NCI-H1436 (cell line): ENCODE measurements at regions not wholly inside any gene's neighbourhood (a gene's known extent, or its start where the extent isn't known, plus 50 kb on each side); places are given as distances from the start of the nearest gene placed in this dataset.

Source experiments
- DNase-seq: peaks from one replicate; lab custom pipeline; 2025; lab: John Stamatoyannopoulos, UW

- DNase-seq, result no peak
Observed at GRCh38 chr6:81859884-81860283, 107.4 kb upstream of the TENT5A start.

- DNase-seq, result no peak
Observed at GRCh38 chr6:81857812-81858211, 105.3 kb upstream of the TENT5A start.

- DNase-seq, result no peak
Observed at GRCh38 chr6:81856872-81857271, 104.4 kb upstream of the TENT5A start.

DNA sequence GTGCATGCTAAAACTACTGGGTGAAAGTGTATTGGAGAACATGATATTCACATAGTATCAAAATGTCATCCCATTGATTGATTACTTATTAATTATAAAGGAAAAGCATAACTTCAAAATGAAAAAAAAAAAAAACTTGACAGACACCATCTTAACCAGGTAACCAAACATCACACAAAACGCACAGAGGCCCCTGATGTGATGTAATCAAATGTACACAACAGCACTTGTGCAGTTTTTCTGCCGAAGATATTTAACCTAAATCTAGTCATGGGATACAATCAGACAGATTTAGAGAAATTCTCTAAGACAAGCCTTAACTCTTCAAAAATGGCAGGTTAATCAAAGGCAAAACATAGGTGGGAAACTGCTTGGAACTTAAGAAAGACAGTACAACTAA, 102.0 kb upstream of the TENT5A start:
- DNase-seq, result no peak

GRCh38 chr6:81853975-81854374, 101.5 kb upstream of the TENT5A start:
- DNase-seq, result no peak

DNA sequence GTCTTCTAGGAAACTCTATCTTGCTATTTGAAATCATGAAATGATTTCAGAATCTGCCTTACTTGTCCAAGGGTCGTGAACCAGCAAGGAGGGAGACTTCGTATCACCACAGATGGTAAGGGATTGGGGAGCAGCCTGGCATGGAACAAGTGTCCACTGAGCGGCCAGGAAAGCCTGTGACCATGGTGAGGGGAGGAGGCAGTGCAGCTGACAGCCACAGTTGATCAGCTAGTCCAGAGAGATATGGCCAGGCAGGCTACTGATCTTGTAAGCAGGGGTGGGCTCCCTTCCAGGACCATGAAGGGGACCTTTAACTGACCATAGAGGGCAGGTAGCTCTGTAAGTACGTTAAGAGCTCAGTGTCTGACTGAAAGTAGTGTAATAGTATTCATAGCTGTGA, 96.8 kb upstream of the TENT5A start:
- DNase-seq, result no peak

DNA sequence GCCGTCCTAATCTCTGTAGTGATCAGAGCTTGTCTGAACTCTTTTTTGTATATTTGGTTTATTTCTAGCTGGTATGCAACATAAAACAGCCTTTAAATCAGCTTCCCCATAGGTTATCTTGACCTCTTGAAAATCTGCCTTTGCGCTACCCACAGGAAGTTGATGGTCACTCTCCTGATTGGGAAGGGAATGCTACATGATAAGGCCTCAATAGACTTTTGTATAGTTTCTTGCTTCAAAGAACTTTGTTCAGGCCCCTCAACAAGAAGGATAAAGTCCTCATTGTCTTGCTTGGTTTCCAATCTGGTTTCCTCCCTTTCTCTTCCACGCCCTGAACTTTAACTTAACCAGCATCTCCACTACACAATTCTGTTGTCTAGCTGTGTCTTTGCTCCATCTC, 95.4 kb upstream of the TENT5A start:
- DNase-seq, result no peak

DNA sequence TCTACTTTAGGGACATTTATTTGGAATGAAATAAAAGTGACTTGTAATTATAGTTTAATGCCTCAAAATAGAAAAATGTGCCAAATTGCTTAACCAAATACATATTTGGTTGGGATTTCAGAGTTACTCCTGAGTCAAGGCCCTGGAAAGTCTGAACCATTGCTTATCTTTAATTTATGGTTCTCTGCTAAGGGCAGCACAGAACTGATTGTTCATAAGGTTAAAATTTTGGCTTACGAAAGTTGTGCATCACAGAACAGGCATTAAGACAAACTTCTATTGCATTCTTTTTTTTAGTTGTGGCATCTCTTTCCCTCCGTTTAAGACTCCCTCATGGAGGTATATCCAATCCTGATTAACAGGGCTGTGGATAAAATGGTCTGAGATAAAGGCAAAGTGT, 92.2 kb upstream of the TENT5A start:
- DNase-seq, result no peak

GRCh38 chr6:81843302-81843701, 90.8 kb upstream of the TENT5A start:
- DNase-seq, result no peak

DNA sequence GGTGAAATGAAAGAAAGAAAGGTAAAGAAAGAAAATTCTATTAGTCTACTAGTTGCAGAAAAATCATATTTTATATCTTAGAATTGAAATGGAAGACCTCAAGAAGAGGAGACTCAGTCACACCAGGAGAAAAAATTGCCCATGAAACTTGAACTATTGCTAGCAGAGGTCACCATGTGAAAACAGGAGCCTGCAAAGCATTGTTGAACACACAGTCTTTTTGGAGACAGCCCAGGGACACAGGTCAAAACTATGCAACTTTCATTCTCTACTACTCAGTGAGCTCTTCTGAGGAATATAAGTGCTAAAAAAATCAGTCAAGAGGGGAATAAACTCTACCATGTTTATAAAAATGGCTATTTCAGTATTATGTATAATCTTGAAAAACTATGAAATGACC, 89.8 kb upstream of the TENT5A start:
- no peak for DNase-seq

GRCh38 chr6:81838724-81839426, 86.4 kb upstream of the TENT5A start:
- no peak for DNase-seq

- no peak for DNase-seq
Observed at GRCh38 chr6:81838031-81838430, 85.5 kb upstream of the TENT5A start.

- no peak for DNase-seq
Observed at GRCh38 chr6:81834141-81834681, 81.7 kb upstream of the TENT5A start.

DNA sequence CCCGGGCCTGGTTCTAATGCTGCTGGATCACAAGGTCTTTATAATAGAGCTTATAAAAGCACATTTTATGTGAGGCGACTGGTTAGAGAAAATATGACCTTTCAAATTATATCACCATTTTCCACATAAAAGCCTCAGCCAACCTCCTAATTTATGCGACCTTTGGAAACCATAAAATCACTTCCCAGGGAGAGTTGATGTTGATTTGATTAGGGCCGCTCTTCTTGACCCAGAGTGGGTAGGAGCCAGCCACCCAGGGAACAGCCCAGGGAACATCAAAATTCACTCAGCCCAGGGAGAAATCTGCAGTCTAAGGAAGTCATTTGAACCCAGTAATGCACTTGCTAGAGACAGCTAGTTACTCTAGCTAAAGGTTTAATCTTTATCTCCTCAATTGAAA, 79.8 kb upstream of the TENT5A start:
- DNase-seq, result no peak

- no peak for DNase-seq
Observed at GRCh38 chr6:81831274-81831673, 78.8 kb upstream of the TENT5A start.

- no peak for DNase-seq
Observed at GRCh38 chr6:81826784-81827183, 74.3 kb upstream of the TENT5A start.

DNA sequence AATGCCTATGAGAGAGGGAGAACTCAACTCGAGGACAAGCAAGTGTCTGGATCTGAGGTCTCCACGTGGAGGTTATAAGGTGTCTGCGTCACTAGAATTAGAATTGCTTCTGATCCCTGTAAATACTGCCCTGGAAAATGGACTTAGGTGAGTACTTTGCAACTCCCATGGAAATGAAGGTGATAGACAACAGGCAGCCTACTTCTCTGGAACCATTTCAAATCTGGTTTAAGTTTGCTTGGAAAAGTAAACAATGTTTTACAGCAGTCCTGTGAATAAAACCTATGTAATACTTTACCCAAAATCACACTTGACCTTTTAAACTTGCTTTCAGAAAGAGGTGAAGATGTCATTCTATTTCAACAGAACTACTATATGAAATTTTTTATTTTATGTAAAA, 70.1 kb upstream of the TENT5A start:
- no peak for DNase-seq

DNA sequence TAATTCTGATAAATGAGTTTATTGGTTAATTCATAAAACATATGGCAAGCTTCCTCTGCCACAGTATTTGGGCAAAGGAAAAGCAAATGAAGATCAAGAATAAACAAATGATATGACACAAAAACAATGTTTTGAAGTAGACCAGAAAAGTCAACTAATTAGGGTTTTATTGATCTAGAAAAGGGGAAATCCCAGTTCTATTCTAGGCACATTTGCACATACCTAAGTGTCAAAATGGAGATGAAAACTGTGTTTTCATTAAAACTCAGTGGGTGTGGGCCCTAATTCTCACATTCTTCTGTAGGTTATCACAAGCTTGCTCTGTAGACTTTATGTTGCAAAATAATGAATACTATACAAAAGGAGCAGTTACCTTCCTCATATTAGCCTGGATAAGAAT, 69.0 kb upstream of the TENT5A start:
- no peak for DNase-seq

DNA sequence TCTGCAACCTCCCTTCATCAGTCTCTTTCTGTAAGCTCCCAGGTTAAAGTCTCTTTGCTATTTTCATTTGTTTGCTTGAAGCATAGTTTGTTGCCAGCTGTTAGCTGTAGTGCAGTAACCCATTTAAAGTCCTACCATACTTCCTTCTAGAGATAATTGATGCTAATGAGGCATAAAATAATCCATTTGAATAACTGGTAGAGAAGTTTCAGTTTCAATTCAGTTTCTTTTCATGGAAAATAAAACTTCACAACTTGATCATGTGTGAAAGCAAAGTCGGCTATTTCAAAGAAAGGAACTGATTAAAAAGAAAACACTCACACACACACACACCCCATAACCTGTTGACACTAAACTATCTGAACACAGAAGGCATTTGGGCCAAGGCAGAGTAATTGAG, 68.5 kb upstream of the TENT5A start:
- no peak for DNase-seq

DNA sequence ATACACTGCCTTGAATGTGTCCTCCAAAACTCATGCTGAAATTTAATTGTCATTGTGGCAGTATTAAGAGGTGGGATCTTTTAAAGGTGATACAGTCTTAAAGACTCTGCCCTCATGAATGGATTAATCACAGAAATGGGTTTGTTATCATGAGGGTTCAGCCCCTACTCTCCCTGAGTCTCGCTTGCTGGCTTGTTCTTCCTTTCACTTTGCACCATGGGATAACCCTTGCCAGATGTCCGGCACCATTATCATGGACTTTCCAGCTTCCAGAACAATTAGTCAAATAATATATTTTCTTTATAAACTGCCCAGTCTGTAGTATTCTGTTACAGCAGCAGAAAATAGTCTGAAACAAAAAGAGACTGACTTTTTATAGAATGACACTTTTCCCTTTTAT, 67.9 kb upstream of the TENT5A start:
- no peak for DNase-seq

- DNase-seq, result no peak
Observed at GRCh38 chr6:81819767-81820166, 67.3 kb upstream of the TENT5A start.

GRCh38 chr6:81818901-81819361, 66.5 kb upstream of the TENT5A start:
- no peak for DNase-seq

DNA sequence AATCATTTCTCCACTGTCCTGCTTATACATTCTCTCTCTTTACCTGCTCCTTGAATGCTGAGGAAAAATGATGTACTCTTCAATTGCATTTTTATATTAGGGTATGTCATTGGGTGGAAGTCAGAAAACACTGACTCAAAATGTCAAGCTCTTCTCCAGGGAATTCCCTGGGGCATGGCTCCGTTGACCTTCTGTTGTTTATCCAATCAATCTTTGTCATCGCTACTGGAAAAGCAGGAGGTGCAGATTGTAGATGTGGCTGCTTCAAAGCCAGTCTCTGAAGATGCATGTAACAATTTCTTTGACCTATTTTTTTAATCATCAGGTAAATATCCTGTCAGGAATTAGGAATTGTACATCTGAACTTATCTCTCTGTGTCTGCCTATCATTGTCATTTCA, 63.9 kb upstream of the TENT5A start:
- no peak for DNase-seq

DNA sequence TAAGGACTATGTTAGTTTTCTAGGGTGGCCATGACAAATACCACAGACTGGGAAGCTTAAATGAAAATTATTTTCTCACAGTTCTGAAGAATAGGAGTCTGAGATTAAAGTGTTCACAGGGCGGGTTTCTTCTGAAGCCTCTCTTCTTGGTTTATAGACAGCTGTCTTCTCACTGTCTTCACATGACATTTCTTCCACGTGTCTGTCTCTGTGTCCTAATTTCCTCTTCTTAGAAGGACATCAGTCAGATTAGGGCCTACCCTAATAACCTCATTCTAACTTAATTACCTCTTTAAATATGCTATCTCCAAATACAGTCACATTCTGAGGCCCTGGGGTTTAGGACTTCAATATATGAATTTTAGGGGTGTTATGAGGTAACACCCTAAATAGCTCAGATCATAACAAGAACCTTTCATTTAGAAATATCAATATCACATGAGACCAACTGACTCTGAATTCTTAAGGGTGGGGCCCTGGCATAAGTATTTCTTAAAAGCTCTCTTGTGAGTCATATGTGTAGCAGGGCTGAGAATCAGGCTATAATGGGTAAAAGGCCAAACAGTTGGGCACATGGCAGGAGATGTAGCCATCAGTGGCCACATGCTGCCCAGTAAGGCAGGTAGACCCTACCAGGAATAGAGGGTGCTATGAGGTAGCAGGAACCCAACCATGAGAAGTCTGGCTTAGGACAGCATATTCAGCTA, 62.0 kb upstream of the TENT5A start:
- DNase-seq, result no peak
